ENCODE measurements at regions not wholly inside any gene's neighbourhood (a gene's known extent, or its start where the extent isn't known, plus 50 kb on each side); places are given as distances from the start of the nearest gene placed in this dataset.

GRCh38 chr16:73869126-73869525 lies 427.5 kb upstream of the PSMD7 start:
- TF ChIP-seq EZH2 (IDR thresholded peaks at IDR 0.05; ENCODE audit: borderline replicate concordance) (no peak), CTCF (IDR thresholded peaks at IDR 0.05; ENCODE audit: poor library complexity) (no peak)
